OCI-LY7 (cell line): ENCODE measurements at regions not wholly inside any gene's neighbourhood (a gene's known extent, or its start where the extent isn't known, plus 50 kb on each side); places are given as distances from the start of the nearest gene placed in this dataset.

Source experiments
- CTCF ChIP-seq: fragments of 200-600 bp; sonication (generic); conservative IDR thresholded peaks from 2 replicates; pipeline ENCODE4 v1.5.1; 2014; ENCODE audit warnings: mild to moderate bottlenecking, antibody characterized with exemption, low read length, moderate library complexity, mixed read lengths
- EZH2phosphoT487 ChIP-seq: fragments of 200-600 bp; sonication (generic); IDR thresholded peaks from 2 replicates; pipeline ENCODE4 v1.6.1; 2018; ENCODE audit warnings: low read depth, borderline replicate concordance, mild to moderate bottlenecking, mixed run types, antibody characterized with exemption, low read length, moderate library complexity, mixed read lengths

DNA sequence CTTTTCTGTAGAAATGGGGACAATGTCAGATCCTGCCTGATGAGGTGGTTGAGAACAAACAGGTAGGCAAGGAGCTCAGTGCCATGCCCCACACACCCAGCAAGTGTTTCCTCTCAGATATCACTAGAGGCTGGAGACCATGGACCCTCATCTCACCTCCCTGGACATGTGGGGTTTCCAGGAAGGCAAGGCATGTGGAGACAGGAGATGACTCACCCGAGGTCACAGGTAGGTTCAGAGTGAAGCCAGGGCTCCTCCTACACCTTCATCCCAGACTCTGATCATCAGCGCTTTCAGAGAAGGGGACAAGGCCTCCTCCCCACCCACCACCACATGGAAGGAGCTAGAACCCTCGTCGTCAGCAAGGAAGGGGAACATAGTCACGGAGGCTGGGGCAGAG, 69.2 kb downstream of the MATN1 start:
- no peak for TF ChIP-seq EZH2phosphoT487
- TF ChIP-seq CTCF = no peak
